ACC112 (cell line): ENCODE measurements at regions not wholly inside any gene's neighbourhood (a gene's known extent, or its start where the extent isn't known, plus 50 kb on each side); places are given as distances from the start of the nearest gene placed in this dataset.

Experiments
- H2AFZ ChIP-seq: fragments of 200-600 bp; sonication (generic); one replicate; pipeline ENCODE4 v1.6.0; 2017; ENCODE audit warnings: antibody characterized with exemption, low read length; ENCODE audit not compliant: unreplicated experiment
- H3K27ac ChIP-seq: fragments of 200-600 bp; sonication (generic); 2 replicates; pipeline ENCODE4 v1.5.1; 2014; ENCODE audit warnings: low read depth, mild to moderate bottlenecking, antibody characterized with exemption, low read length, moderate library complexity
- H3K27me3 ChIP-seq: fragments of 200-600 bp; sonication (generic); 2 replicates; pipeline ENCODE4 v1.6.1; 2014; ENCODE audit warnings: mild to moderate bottlenecking, antibody characterized with exemption, low read length, moderate library complexity, mixed read lengths; ENCODE audit not compliant: insufficient read depth
- H3K36me3 ChIP-seq: fragments of 200-600 bp; sonication (generic); 2 replicates; pipeline ENCODE4 v1.6.1; 2016; ENCODE audit warnings: mild to moderate bottlenecking, antibody characterized with exemption, low read length, moderate library complexity, mixed read lengths; ENCODE audit not compliant: insufficient read depth
- H3K4me1 ChIP-seq: fragments of 200-600 bp; sonication (generic); one replicate; pipeline ENCODE4 v1.6.1; 2016; ENCODE audit warnings: low read length, mixed read lengths; ENCODE audit not compliant: insufficient read depth, unreplicated experiment, control insufficient read depth
- H3K4me3 ChIP-seq: fragments of 200-600 bp; sonication (generic); 2 replicates; pipeline ENCODE4 v1.5.1; 2014; ENCODE audit warnings: mild to moderate bottlenecking, low read depth, low read length
- H3K79me2 ChIP-seq: fragments of 200-600 bp; sonication (generic); one replicate; pipeline ENCODE4 v1.6.0; 2016; ENCODE audit warnings: low read length; ENCODE audit not compliant: control insufficient read depth, unreplicated experiment, insufficient read depth

- Histone ChIP-seq H3K79me2 (no peaks in the 10 kb centered on the region), H2AFZ (no peak overlapping the region), H3K27ac (no peak overlapping the region), H3K27me3 (no peaks in the 10 kb centered on the region), H3K36me3 (no peaks in the 10 kb centered on the region), H3K4me3 (no peak overlapping the region), H3K4me1 (no peaks in the 10 kb centered on the region)
Measured at GRCh38 chr6:14905201-14905600, 340.7 kb upstream of the JARID2 start.

GRCh38 chr6:14906621-14907020 is 339.2 kb upstream of the JARID2 start:
- no peaks in the 10 kb centered on the region for H3K79me2 ChIP-seq
- no peaks in the 10 kb centered on the region for H3K4me1 ChIP-seq
- no peaks in the 10 kb centered on the region for H3K36me3 ChIP-seq
- H3K27me3 ChIP-seq = no peaks in the 10 kb centered on the region
- H2AFZ ChIP-seq = no peak overlapping the region
- H3K4me3 ChIP-seq = no peak overlapping the region
- H3K27ac ChIP-seq = no peak overlapping the region

DNA sequence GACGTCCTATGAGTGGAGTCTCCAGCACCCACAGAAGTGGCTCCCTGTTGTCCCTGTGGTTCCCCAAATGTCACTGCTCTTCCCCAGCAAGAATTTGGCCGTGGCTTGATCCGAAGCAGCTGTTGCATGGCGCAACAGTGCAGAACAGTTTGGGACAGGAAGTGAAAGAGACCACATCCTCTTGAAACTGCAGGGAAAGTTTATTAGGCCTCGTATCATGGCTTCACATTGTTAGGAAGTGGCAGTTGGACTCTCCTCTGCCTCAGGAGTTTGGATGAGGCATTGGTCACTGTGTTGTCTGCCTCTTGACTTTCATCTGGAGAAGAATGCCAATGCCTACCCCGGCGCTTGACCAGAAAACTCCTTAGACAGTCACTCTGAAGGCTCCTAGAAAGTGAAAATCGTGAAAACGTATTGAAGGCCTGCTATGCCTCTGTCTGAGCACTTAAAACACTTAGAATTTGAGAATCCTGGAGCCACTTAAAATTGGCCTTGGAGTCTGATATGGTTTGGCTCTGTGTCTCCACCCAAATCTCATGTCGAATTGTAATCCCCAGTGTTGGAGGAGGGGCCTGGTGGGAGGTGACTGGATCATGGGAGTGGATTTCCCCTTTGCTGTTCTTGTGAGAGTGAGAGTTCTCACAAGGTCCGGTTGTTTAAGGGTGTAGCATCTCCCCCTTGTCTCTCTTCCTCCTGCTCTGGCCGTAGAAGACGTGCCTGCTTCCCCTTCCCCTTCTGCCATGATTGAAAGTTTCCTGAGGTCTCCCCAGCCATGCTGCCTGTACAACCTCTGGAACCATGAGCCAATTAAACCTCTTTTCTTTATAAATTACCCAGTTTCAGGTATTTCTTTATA is 334.9 kb upstream of the JARID2 start:
- Histone ChIP-seq H3K4me1 (no peaks in the 10 kb centered on the region), H3K27me3 (no peaks in the 10 kb centered on the region), H3K27ac (no peak overlapping the region), H2AFZ (no peak overlapping the region), H3K79me2 (no peaks in the 10 kb centered on the region), H3K4me3 (no peak overlapping the region), H3K36me3 (no peaks in the 10 kb centered on the region)

- Histone ChIP-seq H3K4me3 (no peak overlapping the region), H3K4me1 (no peaks in the 10 kb centered on the region), H3K27ac (no peak overlapping the region), H3K36me3 (no peaks in the 10 kb centered on the region), H3K79me2 (no peaks in the 10 kb centered on the region), H2AFZ (no peak overlapping the region), H3K27me3 (no peaks in the 10 kb centered on the region)
Measured at GRCh38 chr6:14912226-14912625, 333.6 kb upstream of the JARID2 start.

GRCh38 chr6:14912706-14913105 is 333.2 kb upstream of the JARID2 start:
- H3K4me1 ChIP-seq = no peaks in the 10 kb centered on the region
- no peaks in the 10 kb centered on the region for H3K27me3 ChIP-seq
- H2AFZ ChIP-seq = no peak overlapping the region
- no peaks in the 10 kb centered on the region for H3K36me3 ChIP-seq
- H3K4me3 ChIP-seq = no peak overlapping the region
- no peaks in the 10 kb centered on the region for H3K79me2 ChIP-seq
- no peak overlapping the region for H3K27ac ChIP-seq

DNA sequence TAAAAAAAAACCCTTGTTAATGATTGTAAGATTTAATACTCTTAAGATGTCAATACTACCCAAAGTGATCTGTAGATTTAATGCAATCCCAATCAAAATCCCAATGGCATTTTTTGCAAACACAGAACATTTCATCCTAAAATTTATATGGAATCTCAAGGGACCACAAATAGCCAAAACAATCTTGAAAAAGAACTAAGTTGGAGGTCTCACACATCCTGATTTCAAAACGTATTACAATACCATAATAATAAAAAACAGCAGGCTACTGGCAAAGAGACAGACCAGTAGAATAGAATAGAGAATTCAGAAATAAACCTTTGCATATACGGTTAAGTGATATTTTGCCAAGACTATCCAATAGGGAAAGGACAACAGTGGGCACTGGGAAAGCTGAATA is 331.9 kb upstream of the JARID2 start:
- Histone ChIP-seq H3K36me3 (no peaks in the 10 kb centered on the region), H3K27me3 (no peaks in the 10 kb centered on the region), H3K79me2 (no peaks in the 10 kb centered on the region), H3K27ac (no peak overlapping the region), H2AFZ (no peak overlapping the region), H3K4me3 (no peak overlapping the region), H3K4me1 (no peaks in the 10 kb centered on the region)

DNA sequence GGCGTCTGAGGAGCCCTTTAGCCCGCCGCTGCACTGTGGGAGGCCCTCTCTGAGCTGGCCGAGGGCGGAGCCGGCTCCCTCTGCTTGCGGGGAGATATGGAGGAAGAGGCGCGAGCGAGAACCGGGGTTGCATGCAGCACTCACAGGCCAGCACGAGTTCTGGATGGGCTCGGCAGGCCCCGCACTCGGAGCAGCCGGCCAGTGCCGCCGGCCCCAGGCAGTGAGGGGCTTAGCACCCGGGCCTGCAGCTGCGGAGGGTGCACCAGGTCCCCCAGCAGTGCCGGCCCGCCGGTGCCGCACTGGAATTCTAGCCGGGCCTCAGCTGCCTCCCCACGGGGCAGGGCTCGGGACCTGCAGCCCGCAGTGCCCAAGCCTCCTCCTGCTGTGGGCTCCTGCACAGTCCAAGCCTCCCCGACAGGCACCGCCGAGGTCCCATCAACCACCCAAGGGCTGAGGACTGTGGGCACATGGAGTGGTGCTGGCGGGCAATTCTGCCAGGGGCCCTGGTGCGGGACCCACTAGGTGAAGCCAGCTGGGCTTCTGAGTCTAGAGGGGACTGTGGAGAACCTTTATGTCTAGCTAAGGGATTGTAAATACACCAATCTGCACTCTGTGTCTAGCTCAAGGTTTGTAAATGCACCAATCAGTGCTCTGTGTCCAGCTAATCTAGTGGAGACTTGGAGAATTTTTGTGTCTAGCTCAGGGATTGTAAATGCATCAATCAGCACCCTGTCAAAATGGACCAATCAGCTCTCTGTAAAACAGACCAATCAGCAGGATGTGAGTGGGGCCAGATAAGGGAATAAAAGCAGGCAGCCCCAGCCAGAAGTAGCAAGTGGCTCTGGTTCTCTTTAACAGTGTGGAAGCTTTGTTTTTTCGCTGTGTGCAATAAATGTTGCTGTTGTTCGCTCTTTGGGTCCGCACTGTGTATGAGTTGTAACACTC is 329.7 kb upstream of the JARID2 start:
- no peaks in the 10 kb centered on the region for H3K79me2 ChIP-seq
- no peaks in the 10 kb centered on the region for H3K36me3 ChIP-seq
- no peak overlapping the region for H3K4me3 ChIP-seq
- H3K27ac ChIP-seq = no peak overlapping the region
- no peaks in the 10 kb centered on the region for H3K4me1 ChIP-seq
- no peaks in the 10 kb centered on the region for H3K27me3 ChIP-seq
- no peak overlapping the region for H2AFZ ChIP-seq

GRCh38 chr6:14917109-14917910 is 328.6 kb upstream of the JARID2 start:
- Histone ChIP-seq H3K4me1 (no peaks in the 10 kb centered on the region), H3K36me3 (no peaks in the 10 kb centered on the region), H3K4me3 (no peak overlapping the region), H3K27ac (no peak overlapping the region), H2AFZ (no peak overlapping the region), H3K79me2 (no peaks in the 10 kb centered on the region), H3K27me3 (no peaks in the 10 kb centered on the region)

DNA sequence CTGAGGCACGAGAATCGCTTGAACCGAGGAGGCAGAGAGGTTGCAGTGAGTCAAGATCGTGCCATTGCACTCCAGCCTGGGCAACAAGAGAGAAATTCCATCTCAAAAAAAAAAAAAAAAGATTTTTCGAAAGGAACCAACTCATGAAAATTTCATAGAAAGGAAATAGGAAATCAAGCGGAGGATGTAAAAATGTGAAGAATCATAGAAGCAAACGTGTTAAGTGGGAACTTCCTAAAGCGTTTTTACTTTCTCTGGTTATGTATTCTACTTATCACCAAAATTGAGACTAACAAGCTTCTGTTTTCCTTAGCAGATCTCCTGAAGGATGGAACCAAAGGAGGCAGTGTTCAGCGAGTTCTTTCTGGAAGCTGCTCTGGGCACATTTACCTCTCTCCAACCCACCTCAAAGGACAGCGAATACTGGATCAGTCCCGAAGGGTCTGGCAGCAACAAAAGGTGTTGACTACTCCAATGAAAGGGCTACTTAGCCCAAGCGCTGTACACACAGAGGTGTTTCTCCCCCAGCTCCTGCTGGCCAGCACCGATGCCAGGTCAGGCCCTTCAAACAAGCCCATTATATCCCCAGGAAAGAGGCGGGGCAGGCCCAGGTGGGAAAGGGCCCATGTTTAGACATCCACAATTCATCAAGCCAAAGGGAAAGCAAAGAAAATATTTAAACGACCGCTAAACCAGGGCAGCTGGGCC is 327.5 kb upstream of the JARID2 start:
- Histone ChIP-seq H2AFZ (no peak overlapping the region), H3K36me3 (no peaks in the 10 kb centered on the region), H3K4me1 (no peaks in the 10 kb centered on the region), H3K27ac (no peak overlapping the region), H3K27me3 (no peaks in the 10 kb centered on the region), H3K79me2 (no peaks in the 10 kb centered on the region), H3K4me3 (no peak overlapping the region)
